ENCODE measurements at regions not wholly inside any gene's neighbourhood (a gene's known extent, or its start where the extent isn't known, plus 50 kb on each side); places are given as distances from the start of the nearest gene placed in this dataset.

DNA sequence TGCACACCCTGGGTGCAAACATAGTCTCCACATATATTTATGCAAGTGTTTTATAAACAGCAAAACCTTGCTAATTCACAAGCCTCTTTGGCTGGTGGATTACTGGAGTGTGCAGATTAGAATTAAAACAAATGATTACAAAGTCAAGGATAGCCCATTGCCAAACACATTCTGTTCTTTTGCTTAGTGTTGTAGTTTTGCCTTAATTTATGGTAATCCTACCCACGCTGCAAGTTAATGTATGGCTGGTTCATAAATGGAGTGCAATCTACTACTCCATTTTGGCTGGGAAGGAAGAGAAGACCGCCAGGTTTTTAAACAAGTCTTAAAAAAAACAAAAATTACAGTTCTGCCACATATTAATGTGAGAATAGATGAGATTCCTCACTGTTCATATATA is 883.1 kb upstream of the KLHL29 start:
- TF ChIP-seq, protein P1, sequence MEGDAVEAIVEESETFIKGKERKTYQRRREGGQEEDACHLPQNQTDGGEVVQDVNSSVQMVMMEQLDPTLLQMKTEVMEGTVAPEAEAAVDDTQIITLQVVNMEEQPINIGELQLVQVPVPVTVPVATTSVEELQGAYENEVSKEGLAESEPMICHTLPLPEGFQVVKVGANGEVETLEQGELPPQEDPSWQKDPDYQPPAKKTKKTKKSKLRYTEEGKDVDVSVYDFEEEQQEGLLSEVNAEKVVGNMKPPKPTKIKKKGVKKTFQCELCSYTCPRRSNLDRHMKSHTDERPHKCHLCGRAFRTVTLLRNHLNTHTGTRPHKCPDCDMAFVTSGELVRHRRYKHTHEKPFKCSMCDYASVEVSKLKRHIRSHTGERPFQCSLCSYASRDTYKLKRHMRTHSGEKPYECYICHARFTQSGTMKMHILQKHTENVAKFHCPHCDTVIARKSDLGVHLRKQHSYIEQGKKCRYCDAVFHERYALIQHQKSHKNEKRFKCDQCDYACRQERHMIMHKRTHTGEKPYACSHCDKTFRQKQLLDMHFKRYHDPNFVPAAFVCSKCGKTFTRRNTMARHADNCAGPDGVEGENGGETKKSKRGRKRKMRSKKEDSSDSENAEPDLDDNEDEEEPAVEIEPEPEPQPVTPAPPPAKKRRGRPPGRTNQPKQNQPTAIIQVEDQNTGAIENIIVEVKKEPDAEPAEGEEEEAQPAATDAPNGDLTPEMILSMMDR (IDR thresholded peaks at IDR 0.05), result no peak

DNA sequence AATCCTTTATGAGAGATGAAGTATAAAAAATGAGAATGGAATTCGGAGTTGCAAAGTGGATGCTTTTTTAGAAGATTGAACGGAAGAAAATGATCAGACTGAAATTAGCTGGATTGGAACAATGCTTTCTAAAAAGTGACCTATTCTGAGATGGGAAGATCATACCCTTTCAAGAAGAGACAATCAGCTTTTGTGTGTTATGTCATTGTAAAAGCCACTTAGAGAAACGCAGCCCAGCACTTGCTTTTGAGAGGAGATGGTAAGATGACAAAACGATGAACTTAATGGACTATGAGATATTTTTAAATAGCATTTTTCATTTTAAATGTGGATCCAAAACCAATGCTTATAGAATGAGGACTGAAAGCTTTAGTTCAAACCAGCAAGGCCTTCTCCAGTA is 871.4 kb upstream of the KLHL29 start:
- TF ChIP-seq, protein P1 (IDR thresholded peaks at IDR 0.05), result no peak

GRCh38 chr2:22517141-22517540 is 867.8 kb upstream of the KLHL29 start:
- TF ChIP-seq, protein P1 (IDR thresholded peaks at IDR 0.05), result no peak

DNA sequence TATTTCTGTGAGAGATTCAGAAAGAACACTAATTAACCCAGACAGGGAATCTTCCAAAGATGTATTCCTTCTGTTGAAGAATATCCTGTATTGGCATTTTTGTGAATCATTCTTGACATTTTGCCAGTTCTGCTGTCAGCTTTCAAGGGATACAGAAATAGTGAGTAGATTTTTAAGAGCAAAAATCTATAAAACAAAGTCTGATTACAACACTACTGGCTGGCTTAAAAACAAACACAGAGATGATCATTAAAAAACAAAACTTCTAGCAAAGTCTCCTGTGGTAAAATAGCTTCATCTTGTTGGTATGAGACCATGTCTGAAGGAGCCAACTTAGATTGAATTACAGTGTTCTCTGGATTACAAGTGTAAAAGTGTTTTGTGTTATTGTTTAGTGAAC is 866.3 kb upstream of the KLHL29 start:
- TF ChIP-seq, protein P1 (IDR thresholded peaks at IDR 0.05), result no peak

GRCh38 chr2:22520369-22521288 is 864.4 kb upstream of the KLHL29 start:
- TF ChIP-seq, protein P1 (IDR thresholded peaks at IDR 0.05), result no peak

GRCh38 chr2:22521620-22522019 is 863.4 kb upstream of the KLHL29 start:
- TF ChIP-seq, protein P1 (IDR thresholded peaks at IDR 0.05), result no peak

DNA sequence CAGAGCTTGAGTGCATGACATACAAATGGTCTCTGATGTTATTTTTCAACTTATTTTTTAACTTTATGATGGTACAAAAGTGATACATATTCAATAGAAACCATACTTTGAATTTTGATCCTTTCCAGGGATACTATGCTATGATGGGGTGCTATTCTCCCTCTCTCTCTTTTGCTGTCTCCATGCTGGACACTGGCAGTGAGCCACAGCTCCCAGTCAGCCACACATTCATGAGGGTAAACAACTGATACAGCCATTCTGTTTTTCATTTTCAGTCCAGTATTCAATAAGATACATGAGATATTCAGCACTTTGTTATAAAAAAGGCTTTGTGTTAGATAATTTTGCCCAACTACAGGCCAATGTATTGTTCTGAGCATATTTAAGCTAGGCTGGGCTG is 859.3 kb upstream of the KLHL29 start:
- TF ChIP-seq, protein P1 (IDR thresholded peaks at IDR 0.05), result no peak

Measured in LNCAP (cell line).